ENCODE measurements at regions not wholly inside any gene's neighbourhood (a gene's known extent, or its start where the extent isn't known, plus 50 kb on each side); places are given as distances from the start of the nearest gene placed in this dataset.

- H3K4me3 Mint-ChIP-seq (ENCODE audit: unreplicated experiment) = no peak overlapping the region
- no peaks in the 10 kb centered on the region for H3K36me3 Mint-ChIP-seq (ENCODE audit: insufficient read depth, unreplicated experiment)
- no peak overlapping the region for H3K4me3 ChIP-seq (ENCODE audit: low read depth, low read length)
- intact Hi-C loops (cut with micrococcal nuclease; ENCODE audit: unreplicated experiment) = no loop called here
- CTCF ChIA-PET = no interaction called here
- H3K9me3 Mint-ChIP-seq (ENCODE audit: unreplicated experiment) = no peaks in the 10 kb centered on the region
- POLR2A ChIA-PET = no interaction called here
- H3K36me3 ChIP-seq (ENCODE audit: control insufficient read depth, insufficient read depth, low read length) = no peaks in the 10 kb centered on the region
- H3K4me1 ChIP-seq = peaks cover 44% of the 10 kb centered on the region
- H3K27me3 ChIP-seq (replicated peaks; ENCODE audit: control insufficient read depth, insufficient read depth, low read length) = no peaks in the 10 kb centered on the region
- BruUV-seq (replicated peaks) = no TSS peak
- no peak for TF ChIP-seq CTCF (IDR thresholded peaks at IDR 0.05; ENCODE audit: insufficient read depth in 1 of 2, low read depth in 1 of 2, low read length in 1 of 2, severe bottlenecking in 1 of 2, unreplicated experiment in 1 of 2)
- no peaks in the 10 kb centered on the region for H3K27me3 Mint-ChIP-seq (ENCODE audit: insufficient read depth, unreplicated experiment)
- H3K27ac Mint-ChIP-seq (ENCODE audit: unreplicated experiment) = no peak overlapping the region
- H3K4me1 Mint-ChIP-seq (ENCODE audit: low read depth, unreplicated experiment) = no peaks in the 10 kb centered on the region
- H3K9me3 ChIP-seq = no peaks in the 10 kb centered on the region
- no peak for DNase-seq
Observed at GRCh38 chr18:31245820-31246219, 72.1 kb upstream of the DSG1 start.

- Histone ChIP-seq H3K9me3 (no peaks in the 10 kb centered on the region), H3K36me3 (ENCODE audit: control insufficient read depth, insufficient read depth, low read length) (no peaks in the 10 kb centered on the region), H3K27me3 (replicated peaks; ENCODE audit: control insufficient read depth, insufficient read depth, low read length) (no peaks in the 10 kb centered on the region), H3K4me3 (ENCODE audit: low read depth, low read length) (no peak overlapping the region), H3K4me1 (peaks cover 38% of the 10 kb centered on the region)
- Mint-ChIP-seq H3K36me3 (ENCODE audit: insufficient read depth, unreplicated experiment) (no peaks in the 10 kb centered on the region), H3K27me3 (ENCODE audit: insufficient read depth, unreplicated experiment) (no peaks in the 10 kb centered on the region), H3K9me3 (ENCODE audit: unreplicated experiment) (no peaks in the 10 kb centered on the region), H3K4me1 (ENCODE audit: low read depth, unreplicated experiment) (no peaks in the 10 kb centered on the region), H3K4me3 (ENCODE audit: unreplicated experiment) (no peak overlapping the region), H3K27ac (ENCODE audit: unreplicated experiment) (no peak overlapping the region)
- DNase-seq = no peak
- intact Hi-C loops (cut with micrococcal nuclease; ENCODE audit: unreplicated experiment) = no loop called here
- TF ChIP-seq CTCF (IDR thresholded peaks at IDR 0.05; ENCODE audit: insufficient read depth in 1 of 2, low read depth in 1 of 2, low read length in 1 of 2, severe bottlenecking in 1 of 2, unreplicated experiment in 1 of 2) = no peak
- ChIA-PET CTCF (no interaction called here), POLR2A (no interaction called here)
- no TSS peak for BruUV-seq (replicated peaks)
Observed at GRCh38 chr18:31246460-31246859, 71.5 kb upstream of the DSG1 start.

GRCh38 chr18:31247574-31248199 lies 70.3 kb upstream of the DSG1 start:
- no TSS peak for BruUV-seq (replicated peaks)
- Mint-ChIP-seq H3K27me3 (ENCODE audit: insufficient read depth, unreplicated experiment) (no peaks in the 10 kb centered on the region), H3K4me3 (ENCODE audit: unreplicated experiment) (no peak overlapping the region), H3K4me1 (ENCODE audit: low read depth, unreplicated experiment) (no peaks in the 10 kb centered on the region), H3K36me3 (ENCODE audit: insufficient read depth, unreplicated experiment) (no peaks in the 10 kb centered on the region), H3K9me3 (ENCODE audit: unreplicated experiment) (no peaks in the 10 kb centered on the region), H3K27ac (ENCODE audit: unreplicated experiment) (no peak overlapping the region)
- no peak for TF ChIP-seq CTCF (IDR thresholded peaks at IDR 0.05; ENCODE audit: insufficient read depth in 1 of 2, low read depth in 1 of 2, low read length in 1 of 2, severe bottlenecking in 1 of 2, unreplicated experiment in 1 of 2)
- Histone ChIP-seq H3K36me3 (ENCODE audit: control insufficient read depth, insufficient read depth, low read length) (no peaks in the 10 kb centered on the region), H3K9me3 (no peaks in the 10 kb centered on the region), H3K4me1 (peaks cover 29% of the 10 kb centered on the region), H3K27me3 (replicated peaks; ENCODE audit: control insufficient read depth, insufficient read depth, low read length) (no peaks in the 10 kb centered on the region), H3K4me3 (ENCODE audit: low read depth, low read length) (no peak overlapping the region)
- intact Hi-C loops (cut with micrococcal nuclease; ENCODE audit: unreplicated experiment) = no loop called here
- no peak for DNase-seq
- ChIA-PET CTCF (no interaction called here), POLR2A (no interaction called here)

Measured in Caco-2 (cell line).